ENCODE measurements at regions not wholly inside any gene's neighbourhood (a gene's known extent, or its start where the extent isn't known, plus 50 kb on each side); places are given as distances from the start of the nearest gene placed in this dataset.

GRCh38 chr2:222146488-222146887 is 152.3 kb downstream of the PAX3 start:
- ChIA-PET POLR2A (ENCODE audit: low non-redundant PET) (interaction anchor here (0.7 kb wide), 1 partner anchor 171 kb away, joined by 7 read pairs; no protein-coding TSS in a partner anchor), CTCF (interaction anchor here (0.6 to 0.7 kb wide), 3 partner anchors 15 to 75 kb away, joined by 3 to 5 read pairs (median 4); no protein-coding TSS in a partner anchor)
- H3K4me3 ChIP-seq (ENCODE audit: low read depth, low read length, poor library complexity, severe bottlenecking), result no peak overlapping the region
- peak; percentile 61 for DNase-seq (ENCODE audit: low spot score)
- peaks cover 4% of the 10 kb centered on the region for H3K4me1 ChIP-seq (ENCODE audit: insufficient read depth, low read length, poor library complexity, severe bottlenecking)
- intact Hi-C loops (cut with micrococcal nuclease; ENCODE audit: unreplicated experiment), result no loop called here
- H3K27me3 ChIP-seq (replicated peaks; ENCODE audit: insufficient read depth, low read depth, low read length, poor library complexity), result no peaks in the 10 kb centered on the region
- H3K9me3 ChIP-seq (ENCODE audit: low read depth, low read length, poor library complexity, severe bottlenecking), result no peaks in the 10 kb centered on the region
- no peak overlapping the region for H3K27ac ChIP-seq (ENCODE audit: low read depth, low read length, poor library complexity, severe bottlenecking)
- TF ChIP-seq CTCF (conservative IDR thresholded peaks at IDR 0.05; ENCODE audit: low read depth, low read length), result no peak
- TF ChIP-seq EZH2 (IDR thresholded peaks at IDR 0.05; ENCODE audit: borderline replicate concordance, low read depth, low read length, poor library complexity, severe bottlenecking), result no peak
- BruUV-seq (replicated peaks), result no TSS peak
- H3K36me3 ChIP-seq (ENCODE audit: insufficient read depth, low read length, poor library complexity, severe bottlenecking), result no peaks in the 10 kb centered on the region

GRCh38 chr2:222142027-222142426 is 156.8 kb downstream of the PAX3 start:
- no peaks in the 10 kb centered on the region for H3K27me3 ChIP-seq (replicated peaks; ENCODE audit: insufficient read depth, low read depth, low read length, poor library complexity)
- ChIA-PET POLR2A (ENCODE audit: low non-redundant PET) (no interaction called here), CTCF (interaction anchor here (0.7 kb wide), 1 partner anchor 160 kb away, joined by 3 read pairs; no protein-coding TSS in a partner anchor)

GRCh38 chr2:222136106-222136630 is 162.6 kb downstream of the PAX3 start:
- no peaks in the 10 kb centered on the region for H3K27me3 ChIP-seq (replicated peaks; ENCODE audit: insufficient read depth, low read depth, low read length, poor library complexity)
- DNase-seq (ENCODE audit: low spot score), result no peak
- intact Hi-C loops (cut with micrococcal nuclease; ENCODE audit: unreplicated experiment), result no loop called here
- H3K4me3 ChIP-seq (ENCODE audit: low read depth, low read length, poor library complexity, severe bottlenecking), result no peak overlapping the region
- ChIA-PET POLR2A (ENCODE audit: low non-redundant PET) (interaction anchor here (0.6 kb wide), 1 partner anchor 77 kb away, joined by 3 read pairs; no protein-coding TSS in a partner anchor), CTCF (interaction anchor here (0.7 kb wide), 2 partner anchors 225 to 1149 kb away, joined by 3 to 7 read pairs; no protein-coding TSS in a partner anchor)
- peaks cover under 1% of the 10 kb centered on the region for H3K4me1 ChIP-seq (ENCODE audit: insufficient read depth, low read length, poor library complexity, severe bottlenecking)
- no peaks in the 10 kb centered on the region for H3K36me3 ChIP-seq (ENCODE audit: insufficient read depth, low read length, poor library complexity, severe bottlenecking)
- H3K27ac ChIP-seq (ENCODE audit: low read depth, low read length, poor library complexity, severe bottlenecking), result no peak overlapping the region
- H3K9me3 ChIP-seq (ENCODE audit: low read depth, low read length, poor library complexity, severe bottlenecking), result no peaks in the 10 kb centered on the region
- TF ChIP-seq EZH2 (IDR thresholded peaks at IDR 0.05; ENCODE audit: borderline replicate concordance, low read depth, low read length, poor library complexity, severe bottlenecking) (no peak), CTCF (conservative IDR thresholded peaks at IDR 0.05; ENCODE audit: low read depth, low read length) (no peak)
- BruUV-seq (replicated peaks), result no TSS peak

More at GRCh38 chr2:222142027-222142426, 156.8 kb downstream of the PAX3 start:
- DNase-seq (ENCODE audit: low spot score), result peak; percentile 68
- no peak overlapping the region for H3K4me3 ChIP-seq (ENCODE audit: low read depth, low read length, poor library complexity, severe bottlenecking)
- H3K36me3 ChIP-seq (ENCODE audit: insufficient read depth, low read length, poor library complexity, severe bottlenecking), result no peaks in the 10 kb centered on the region
- peaks cover 5% of the 10 kb centered on the region for H3K4me1 ChIP-seq (ENCODE audit: insufficient read depth, low read length, poor library complexity, severe bottlenecking)
- H3K27ac ChIP-seq (ENCODE audit: low read depth, low read length, poor library complexity, severe bottlenecking), result no peak overlapping the region
- intact Hi-C loops (cut with micrococcal nuclease; ENCODE audit: unreplicated experiment), result no loop called here
- no peaks in the 10 kb centered on the region for H3K9me3 ChIP-seq (ENCODE audit: low read depth, low read length, poor library complexity, severe bottlenecking)
- no peak for TF ChIP-seq EZH2 (IDR thresholded peaks at IDR 0.05; ENCODE audit: borderline replicate concordance, low read depth, low read length, poor library complexity, severe bottlenecking)
- TF ChIP-seq CTCF (conservative IDR thresholded peaks at IDR 0.05; ENCODE audit: low read depth, low read length), result no peak
- BruUV-seq (replicated peaks), result no TSS peak
